GM12875 (cell line): ENCODE measurements at regions not wholly inside any gene's neighbourhood (a gene's known extent, or its start where the extent isn't known, plus 50 kb on each side); places are given as distances from the start of the nearest gene placed in this dataset.
"Not testable (repeated sequence)": the region's sequence is repeated elsewhere in the genome, so short reads cannot be mapped to it uniquely, and the experiment has no call there.

Experiments
- H3K4me3 ChIP-seq: one replicate; pipeline ENCODE4 v1.5.1; 2011; ENCODE audit warnings: low read depth, low read length, control low read depth
- TF ChIP-seq, protein P1 (sequence below): IDR thresholded peaks from 2 replicates; pipeline ENCODE4 v1.5.1; 2011; ENCODE audit warnings: low read depth, mild to moderate bottlenecking, control low read depth, inconsistent platforms, low read length, moderate library complexity, borderline replicate concordance; ENCODE audit not compliant: insufficient read depth

DNA sequence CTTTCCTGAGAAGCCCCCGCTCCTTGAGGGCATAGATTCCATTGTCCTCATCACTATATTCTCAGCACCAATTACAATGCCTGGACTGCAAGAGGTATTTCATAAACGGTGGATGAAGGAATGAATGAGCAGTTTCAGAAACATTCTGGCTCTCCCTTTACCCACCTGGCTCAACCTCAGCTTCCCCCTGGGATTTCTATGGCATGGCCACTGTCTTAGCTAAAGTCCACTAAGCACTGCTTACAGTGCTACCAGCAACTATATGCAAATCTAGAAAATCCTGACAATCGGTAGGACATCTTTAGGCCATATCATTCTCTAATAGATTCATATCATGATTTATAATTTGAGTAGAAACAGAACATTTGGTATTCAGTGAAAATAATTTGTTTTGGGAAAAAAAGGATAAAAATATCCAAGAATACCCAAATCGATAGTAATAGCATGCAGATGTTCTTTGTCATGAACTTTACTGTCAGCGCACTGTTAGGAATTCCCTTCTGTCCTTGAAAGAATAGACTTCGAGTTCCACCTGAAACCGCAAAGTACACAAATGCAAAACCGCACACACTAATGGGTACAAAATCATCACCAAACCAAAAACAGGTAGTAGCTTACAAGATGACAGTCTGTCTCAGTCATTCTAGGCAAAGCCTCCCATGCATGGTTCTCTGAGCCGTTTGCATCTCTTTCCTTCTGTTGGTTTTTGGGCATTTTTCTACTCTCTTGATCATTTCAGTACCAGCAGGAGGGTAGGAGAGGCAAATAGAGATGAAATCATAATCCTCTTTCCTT lies 303.6 kb upstream of the ID2 start:
- TF ChIP-seq, protein P1, sequence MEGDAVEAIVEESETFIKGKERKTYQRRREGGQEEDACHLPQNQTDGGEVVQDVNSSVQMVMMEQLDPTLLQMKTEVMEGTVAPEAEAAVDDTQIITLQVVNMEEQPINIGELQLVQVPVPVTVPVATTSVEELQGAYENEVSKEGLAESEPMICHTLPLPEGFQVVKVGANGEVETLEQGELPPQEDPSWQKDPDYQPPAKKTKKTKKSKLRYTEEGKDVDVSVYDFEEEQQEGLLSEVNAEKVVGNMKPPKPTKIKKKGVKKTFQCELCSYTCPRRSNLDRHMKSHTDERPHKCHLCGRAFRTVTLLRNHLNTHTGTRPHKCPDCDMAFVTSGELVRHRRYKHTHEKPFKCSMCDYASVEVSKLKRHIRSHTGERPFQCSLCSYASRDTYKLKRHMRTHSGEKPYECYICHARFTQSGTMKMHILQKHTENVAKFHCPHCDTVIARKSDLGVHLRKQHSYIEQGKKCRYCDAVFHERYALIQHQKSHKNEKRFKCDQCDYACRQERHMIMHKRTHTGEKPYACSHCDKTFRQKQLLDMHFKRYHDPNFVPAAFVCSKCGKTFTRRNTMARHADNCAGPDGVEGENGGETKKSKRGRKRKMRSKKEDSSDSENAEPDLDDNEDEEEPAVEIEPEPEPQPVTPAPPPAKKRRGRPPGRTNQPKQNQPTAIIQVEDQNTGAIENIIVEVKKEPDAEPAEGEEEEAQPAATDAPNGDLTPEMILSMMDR, result no peak
- no peak overlapping the region for H3K4me3 ChIP-seq

DNA sequence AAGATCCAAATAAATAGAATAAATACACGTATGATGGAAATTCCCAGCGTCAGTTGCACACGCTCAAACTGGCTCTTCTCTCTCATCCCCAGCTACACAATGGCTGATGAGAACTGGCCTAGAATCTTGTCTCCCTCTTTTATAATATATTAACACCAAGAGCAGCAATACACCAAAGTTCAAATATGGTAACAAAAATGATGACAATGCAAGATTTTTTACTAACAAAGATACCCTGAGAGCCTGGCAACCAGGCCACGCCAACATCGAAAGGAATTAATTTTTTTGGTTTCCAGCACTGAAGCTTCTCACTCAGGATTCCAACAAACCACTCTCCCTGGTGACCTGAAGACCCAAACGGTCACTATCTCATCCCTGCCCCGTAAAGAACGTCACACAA lies 302.7 kb upstream of the ID2 start:
- TF ChIP-seq, protein P1, result no peak
- H3K4me3 ChIP-seq, result no peak overlapping the region

DNA sequence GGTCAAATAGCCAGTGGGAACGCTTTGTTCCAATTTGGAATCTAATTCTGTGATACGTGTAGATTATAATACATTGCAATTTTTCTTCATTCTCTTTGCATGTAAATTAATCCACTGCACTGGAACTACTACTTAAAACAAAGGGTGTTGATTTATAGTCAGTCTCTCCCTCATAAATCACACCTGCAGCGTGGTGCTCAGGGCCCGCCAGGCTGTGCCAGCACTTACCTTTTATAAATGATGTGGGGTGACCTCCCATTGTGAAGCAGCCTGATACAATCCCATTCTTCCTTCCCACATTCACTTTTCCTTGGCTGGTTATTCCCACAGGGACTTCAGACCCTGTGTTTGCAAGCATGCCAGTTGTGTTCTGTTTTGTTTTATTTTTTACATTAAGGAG lies 302.3 kb upstream of the ID2 start:
- TF ChIP-seq, protein P1, result no peak
- H3K4me3 ChIP-seq, result no peak overlapping the region

DNA sequence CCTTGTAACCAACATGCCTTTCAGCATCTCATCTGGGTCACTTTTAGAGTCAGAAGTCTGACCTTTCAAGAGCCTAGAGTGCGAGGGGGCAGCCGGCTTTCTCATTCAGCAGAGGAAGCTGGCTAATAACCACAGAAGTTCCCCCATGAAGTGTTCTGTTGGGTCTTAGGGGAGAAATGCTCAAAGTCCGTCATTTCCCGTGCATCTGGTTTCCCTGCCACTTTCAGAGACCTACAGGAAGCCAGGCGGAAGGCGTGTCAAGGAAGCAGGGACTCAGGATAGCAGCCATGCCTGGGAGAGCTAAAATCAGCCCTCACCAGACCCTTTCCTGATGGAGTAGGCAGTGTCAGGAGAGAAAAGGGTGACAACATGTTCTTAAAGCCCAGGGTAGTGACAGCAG lies 301.8 kb upstream of the ID2 start:
- H3K4me3 ChIP-seq, result no peak overlapping the region
- TF ChIP-seq, protein P1, result no peak

DNA sequence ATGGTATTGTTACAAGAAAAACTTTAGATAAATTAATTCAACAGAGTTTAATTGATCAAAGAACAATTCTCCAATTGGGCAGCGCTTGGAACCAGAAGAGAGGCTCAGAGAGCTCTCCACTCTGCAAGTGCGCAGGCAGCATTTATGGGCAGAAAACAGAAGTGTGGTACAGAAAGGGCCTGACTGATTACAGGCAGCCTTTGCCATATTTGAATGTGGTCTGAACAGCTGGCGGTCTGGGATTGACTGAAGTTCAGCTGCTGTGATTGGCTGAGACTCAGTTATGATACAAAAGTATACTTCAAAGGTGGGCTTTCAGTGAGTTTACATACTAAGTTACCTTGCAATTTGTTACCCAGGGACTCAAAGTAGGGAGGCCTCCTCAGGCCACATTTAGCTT lies 301.3 kb upstream of the ID2 start:
- TF ChIP-seq, protein P1, result no peak
- H3K4me3 ChIP-seq, result no peak overlapping the region

DNA sequence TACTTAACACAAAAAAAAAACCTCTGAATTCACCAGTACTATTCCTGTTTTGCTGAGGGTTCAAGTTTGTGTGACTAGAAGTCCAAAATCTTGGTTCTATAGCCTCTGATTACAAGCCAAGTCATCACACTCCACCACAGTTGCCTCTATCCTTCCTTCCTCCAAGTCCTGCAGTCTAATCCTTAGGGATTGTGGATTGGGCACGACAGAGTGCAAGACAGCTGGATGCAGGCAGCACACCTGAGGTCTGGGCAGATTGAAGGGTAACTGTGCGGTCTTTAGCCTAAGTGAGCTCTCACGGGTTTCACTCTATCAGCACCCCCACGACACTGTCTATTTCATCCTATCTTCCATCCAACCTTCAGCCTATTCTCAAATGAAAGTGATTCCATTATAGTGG lies 299.4 kb upstream of the ID2 start:
- H3K4me3 ChIP-seq, result no peak overlapping the region
- TF ChIP-seq, protein P1, result no peak

DNA sequence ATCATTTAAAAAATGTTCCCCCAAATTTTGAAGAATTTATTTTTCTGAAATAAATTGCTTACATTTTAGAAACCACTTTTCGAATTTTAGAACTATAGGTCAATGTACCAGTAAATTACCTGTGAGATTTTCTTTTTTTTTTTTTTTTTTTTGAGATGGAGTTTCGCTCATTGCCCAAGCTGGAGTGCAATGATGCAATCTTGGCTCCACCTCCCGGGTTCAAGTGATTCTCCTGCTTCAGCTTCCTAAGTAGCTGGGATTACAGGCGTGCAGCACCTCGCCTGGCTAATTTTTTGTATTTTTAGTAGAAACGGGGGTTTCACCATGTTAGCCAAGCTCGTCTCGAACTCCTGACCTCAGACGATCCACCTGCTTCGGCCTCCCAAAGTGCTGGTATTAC lies 295.1 kb upstream of the ID2 start:
- not testable (repeated sequence) for H3K4me3 ChIP-seq
